ENCODE measurements at regions not wholly inside any gene's neighbourhood (a gene's known extent, or its start where the extent isn't known, plus 50 kb on each side); places are given as distances from the start of the nearest gene placed in this dataset.
A peak's percentile ranks its signal among the peaks of the same experiment; 100 is the strongest.

GRCh38 chr6:4521070-4521469, 255.1 kb upstream of the CDYL start:
- H3K4me1 ChIP-seq (ENCODE audit: insufficient read depth), result no peaks in the 10 kb centered on the region
- no peak for TF ChIP-seq EZH2 (IDR thresholded peaks at IDR 0.05; ENCODE audit: low read depth, unreplicated experiment)
- no peak for TF ChIP-seq CTCF (conservative IDR thresholded peaks at IDR 0.05; ENCODE audit: low read depth in 2 of 2)
- no peak for TF ChIP-seq ZNF462 (CRISPR knock-in tag; IDR thresholded peaks at IDR 0.05)
- no peak for TF ChIP-seq REST (IDR thresholded peaks at IDR 0.05; ENCODE audit: unreplicated experiment)
- no peak for TF ChIP-seq JUNB (IDR thresholded peaks at IDR 0.05; ENCODE audit: unreplicated experiment)
- no peak for TF ChIP-seq ZNF331 (CRISPR knock-in tag; IDR thresholded peaks at IDR 0.05; ENCODE audit: low read depth)
- TF ChIP-seq ZNF114 (CRISPR knock-in tag; IDR thresholded peaks at IDR 0.05), result no peak
- no peak for TF ChIP-seq NANOG (IDR thresholded peaks at IDR 0.05; ENCODE audit: borderline replicate concordance)
- no peak for TF ChIP-seq STAT1 (IDR thresholded peaks at IDR 0.05; ENCODE audit: unreplicated experiment)
- TF ChIP-seq CREB1 (CRISPR knock-in tag; IDR thresholded peaks at IDR 0.05; ENCODE audit: low read depth), result no peak
- no peaks in the 10 kb centered on the region for H3K9me3 Mint-ChIP-seq
- no peak overlapping the region for H3K27ac ChIP-seq (ENCODE audit: low read depth)
- H3K79me2 ChIP-seq (replicated peaks; ENCODE audit: insufficient read depth), result no peaks in the 10 kb centered on the region
- no peak overlapping the region; the same call in 1 of the 2 replicates for H3K27ac Mint-ChIP-seq
- no peaks in the 10 kb centered on the region for H3F3A ChIP-seq (replicated peaks; ENCODE audit: low read depth)
- H3K4me2 ChIP-seq, result no peak overlapping the region
- H3K36me3 Mint-ChIP-seq (ENCODE audit: low read depth), result no peaks in the 10 kb centered on the region
- ATAC-seq, result no peak
- no peaks in the 10 kb centered on the region for H3K27me3 ChIP-seq (ENCODE audit: insufficient read depth)
- H4K20me1 ChIP-seq (replicated peaks; ENCODE audit: insufficient read depth), result no peaks in the 10 kb centered on the region
- DNase-seq (ENCODE audit: low spot score), result no peak
- H3K36me3 ChIP-seq (ENCODE audit: insufficient read depth), result no peaks in the 10 kb centered on the region
- H3K4me1 Mint-ChIP-seq, result peaks cover 3% of the 10 kb centered on the region; the same call in 2 of the 3 replicates
- peaks cover 4% of the 10 kb centered on the region for H3K27me3 Mint-ChIP-seq (ENCODE audit: insufficient read depth, low read depth, poor library complexity)
- no peak overlapping the region for H3K4me3 Mint-ChIP-seq
- H3K9me2 ChIP-seq (ENCODE audit: insufficient read depth), result no peaks in the 10 kb centered on the region
- no peak overlapping the region for H3K4me3 ChIP-seq
- peak overlapping the region; percentile 69; the same call in 1 of the 2 replicates for H2AFZ ChIP-seq

All from GM23338 (cell line).